H9 (cell line): ENCODE measurements at regions not wholly inside any gene's neighbourhood (a gene's known extent, or its start where the extent isn't known, plus 50 kb on each side); places are given as distances from the start of the nearest gene placed in this dataset.

Source experiments
- DNase-seq: peaks from one replicate; pipeline ENCODE4 v3.0.0-alpha.2; 2017
- H2AFZ ChIP-seq: one replicate; pipeline ENCODE4 v1.6.1; 2013; ENCODE audit warnings: mild to moderate bottlenecking, low read length, control low read depth, moderate library complexity
- H2AK5ac ChIP-seq: 2 replicates; pipeline ENCODE4 v1.6.1; 2013; ENCODE audit warnings: low read length, control low read depth, mixed read lengths; ENCODE audit not compliant: insufficient read length
- H2BK120ac ChIP-seq: one replicate; pipeline ENCODE4 v1.6.1; 2013; ENCODE audit warnings: low read depth, mild to moderate bottlenecking, low read length, control low read depth, inconsistent platforms; ENCODE audit not compliant: poor library complexity, severe bottlenecking
- H2BK12ac ChIP-seq: 2 replicates; pipeline ENCODE4 v1.6.1; 2013; ENCODE audit warnings: low read length, control low read depth, mixed read lengths, low read depth; ENCODE audit not compliant: insufficient read length
- H2BK15ac ChIP-seq: 2 replicates; pipeline ENCODE4 v1.6.1; 2013; ENCODE audit warnings: low read depth, low read length, control low read depth
- H2BK20ac ChIP-seq: one replicate; pipeline ENCODE4 v1.6.1; 2013; ENCODE audit warnings: low read depth, mild to moderate bottlenecking, low read length, control low read depth, inconsistent platforms; ENCODE audit not compliant: poor library complexity, severe bottlenecking
- H2BK5ac ChIP-seq: 2 replicates; pipeline ENCODE4 v1.6.1; 2013; ENCODE audit warnings: low read length, control low read depth, mixed read lengths; ENCODE audit not compliant: insufficient read length
- H3K14ac ChIP-seq: 2 replicates; pipeline ENCODE4 v1.6.1; 2013; ENCODE audit warnings: low read length, control low read depth; ENCODE audit not compliant: insufficient read depth
- H3K18ac ChIP-seq: 2 replicates; pipeline ENCODE4 v1.6.1; 2013; ENCODE audit warnings: low read depth, mild to moderate bottlenecking, mixed read lengths, low read length, control low read depth; ENCODE audit not compliant: insufficient read length
- H3K23ac ChIP-seq: 2 replicates; pipeline ENCODE4 v1.6.1; 2013; ENCODE audit warnings: low read length, control low read depth, mixed read lengths, low read depth; ENCODE audit not compliant: insufficient read length
- H3K23me2 ChIP-seq: 2 replicates; pipeline ENCODE4 v1.6.1; 2013; ENCODE audit warnings: low read depth, mild to moderate bottlenecking, mixed read lengths, low read length, control low read depth; ENCODE audit not compliant: insufficient read length, poor library complexity, severe bottlenecking
- H3K27ac ChIP-seq: 2 replicates; pipeline ENCODE4 v1.5.1; 2013; ENCODE audit warnings: low read length, control low read depth, mixed read lengths, low read depth; ENCODE audit not compliant: insufficient read length
- H3K27me3 ChIP-seq: 2 replicates; pipeline ENCODE4 v1.6.1; 2013; ENCODE audit warnings: low read length, control low read depth, inconsistent platforms; ENCODE audit not compliant: insufficient read depth
- H3K4ac ChIP-seq: 2 replicates; pipeline ENCODE4 v1.6.1; 2013; ENCODE audit warnings: low read depth, mild to moderate bottlenecking, control low read depth, inconsistent platforms, low read length, moderate library complexity
- H3K4me1 ChIP-seq: 2 replicates; pipeline ENCODE4 v1.6.1; 2013; ENCODE audit warnings: low read length, control low read depth, inconsistent platforms; ENCODE audit not compliant: insufficient read depth
- H3K4me2 ChIP-seq: 2 replicates; pipeline ENCODE4 v1.6.1; 2013; ENCODE audit warnings: low read length, control low read depth, mixed read lengths; ENCODE audit not compliant: insufficient read length, insufficient read depth
- H3K56ac ChIP-seq: 2 replicates; pipeline ENCODE4 v1.6.1; 2013; ENCODE audit warnings: low read depth, mild to moderate bottlenecking, mixed read lengths, low read length, control low read depth; ENCODE audit not compliant: insufficient read length
- H3K79me1 ChIP-seq: 2 replicates; pipeline ENCODE4 v1.6.1; 2013; ENCODE audit warnings: low read depth, mild to moderate bottlenecking, moderate library complexity, low read length, control low read depth, inconsistent platforms; ENCODE audit not compliant: insufficient read depth, poor library complexity, severe bottlenecking
- H3K79me2 ChIP-seq: 2 replicates; pipeline ENCODE4 v1.6.1; 2013; ENCODE audit warnings: low read length, control low read depth, inconsistent platforms; ENCODE audit not compliant: insufficient read depth
- H3K9ac ChIP-seq: 2 replicates; pipeline ENCODE4 v1.6.1; 2013; ENCODE audit warnings: low read length, control low read depth, mixed read lengths; ENCODE audit not compliant: insufficient read length; ENCODE audit errors: extremely low read depth
- H3K9me3 ChIP-seq: one replicate; pipeline ENCODE4 v1.6.1; 2013; ENCODE audit warnings: low read depth, low read length, inconsistent platforms; ENCODE audit not compliant: control insufficient read depth
- H3T11ph ChIP-seq: one replicate; pipeline ENCODE4 v1.6.1; 2013; ENCODE audit warnings: mild to moderate bottlenecking, low read length, control low read depth, inconsistent platforms
- H4K20me1 ChIP-seq: one replicate; pipeline ENCODE4 v1.6.1; 2013; ENCODE audit not compliant: control insufficient read depth, insufficient read length, insufficient read depth
- H4K5ac ChIP-seq: 2 replicates; pipeline ENCODE4 v1.6.1; 2013; ENCODE audit warnings: low read depth, mild to moderate bottlenecking, mixed read lengths, low read length, control low read depth; ENCODE audit not compliant: insufficient read length
- H4K8ac ChIP-seq: replicated peaks from 2 replicates; pipeline ENCODE4 v1.6.1; 2013; ENCODE audit warnings: low read length, control low read depth, mixed read lengths, low read depth; ENCODE audit not compliant: insufficient read length
- H4K91ac ChIP-seq: 2 replicates; pipeline ENCODE4 v1.6.1; 2013; ENCODE audit warnings: low read depth, mild to moderate bottlenecking, moderate library complexity, mixed read lengths, low read length, control low read depth; ENCODE audit not compliant: insufficient read length
- H3K27ac Mint-ChIP-seq, 3 experiments: 2 replicates in 2 of 3; 3 replicates in 1 of 3; pipeline ENCODE4 v1.8.0; 2020 to 2021; ENCODE audit warnings: mixed read lengths in 3 of 3, mild to moderate bottlenecking in 1 of 3, moderate library complexity in 1 of 3
- H3K27me3 Mint-ChIP-seq: 2 replicates; pipeline ENCODE4 v1.8.0; 2021; ENCODE audit warnings: low read depth, mild to moderate bottlenecking, moderate library complexity, mixed read lengths
- H3K36me3 Mint-ChIP-seq, 3 experiments: 2 replicates in 2 of 3; 3 replicates in 1 of 3; pipeline ENCODE4 v1.8.0; 2020 to 2021; ENCODE audit warnings: low read depth in 3 of 3, mixed read lengths in 3 of 3; ENCODE audit not compliant: insufficient read depth in 1 of 3
- H3K4me1 Mint-ChIP-seq, 2 experiments: 2 replicates each; pipeline ENCODE4 v1.8.0; 2020; ENCODE audit warnings: mixed read lengths in 2 of 2
- H3K4me3 Mint-ChIP-seq, 2 experiments: 2 replicates in 1 of 2; 3 replicates in 1 of 2; pipeline ENCODE4 v1.8.0; 2020 to 2021; ENCODE audit warnings: mild to moderate bottlenecking in 2 of 2, mixed read lengths in 2 of 2, moderate library complexity in 1 of 2
- H3K9me3 Mint-ChIP-seq, 2 experiments: 2 replicates in 1 of 2; 3 replicates in 1 of 2; pipeline ENCODE4 v1.8.0; 2020; ENCODE audit warnings: mild to moderate bottlenecking in 2 of 2, mixed read lengths in 2 of 2, moderate library complexity in 1 of 2
- WGBS: extraction: QIAGEN DNeasy Blood & Tissue Kit; methylation state at CpG from one replicate; pipeline ENCODE4 v1.1.7; 2013; ENCODE audit warnings: missing lambda C conversion rate, low lambda C conversion rate, mixed read lengths; ENCODE audit not compliant: insufficient read length; ENCODE audit errors: extremely low coverage; 5-methylcytosine and 5-hydroxymethylcytosine counted together
- TF ChIP-seq, protein P1 (sequence below): fragments of 200-600 bp; sonication (generic); conservative IDR thresholded peaks from 3 replicates; pipeline ENCODE4 v1.8.0; 2021; ENCODE audit warnings: antibody characterized with exemption, mild to moderate bottlenecking

DNA sequence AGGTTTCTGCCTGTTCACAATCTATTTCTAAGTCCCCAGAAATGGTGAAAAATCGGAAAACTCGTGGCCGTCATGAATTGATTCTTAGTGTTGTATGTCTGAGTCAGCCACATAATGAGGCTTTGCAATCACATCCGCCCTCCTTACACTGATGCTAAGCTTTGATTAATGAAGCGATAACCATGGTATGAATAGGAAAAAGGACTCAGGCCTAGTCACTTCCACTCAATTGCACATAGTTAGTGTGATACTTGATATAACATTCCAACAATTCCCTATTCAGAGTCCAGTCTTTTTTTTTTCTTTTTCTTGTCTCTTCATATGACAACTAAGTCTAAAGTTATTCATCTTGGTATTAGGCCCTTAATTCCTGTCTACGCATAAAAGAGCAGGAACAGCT lies 1231.0 kb downstream of the VRK1 start:
- Histone ChIP-seq H3K27me3 (no peaks in the 10 kb centered on the region), H3K4me2 (no peak overlapping the region), H3K18ac (no peak overlapping the region), H3K4ac (no peak overlapping the region), H3K79me1 (no peaks in the 10 kb centered on the region), H3K4me1 (peaks cover 3% of the 10 kb centered on the region; the same call in 1 of the 2 replicates), H3K56ac (no peak overlapping the region), H3T11ph (no peak overlapping the region), H3K27ac (no peak overlapping the region), H2BK12ac (no peak overlapping the region), H3K14ac (no peak overlapping the region), H3K9ac (no peak overlapping the region), H4K20me1 (no peaks in the 10 kb centered on the region), H2BK20ac (no peak overlapping the region), H4K5ac (no peak overlapping the region), H2BK5ac (no peak overlapping the region), H3K23me2 (no peaks in the 10 kb centered on the region), H2AFZ (no peak overlapping the region), H2AK5ac (no peak overlapping the region), H2BK120ac (no peak overlapping the region), H3K23ac (no peak overlapping the region), H4K8ac (no peak overlapping the region), H2BK15ac (no peak overlapping the region), H3K9me3 (no peaks in the 10 kb centered on the region), H3K79me2 (no peaks in the 10 kb centered on the region), H4K91ac (no peak overlapping the region)
- DNase-seq, result no peak
- Mint-ChIP-seq H3K27me3 (peaks cover 2% of the 10 kb centered on the region), H3K27ac (no peak overlapping the region), H3K4me1 (peaks cover 6% of the 10 kb centered on the region in 2 experiments), H3K9me3 (peaks cover 13 to 14% of the 10 kb centered on the region in 2 experiments), H3K36me3 (peaks cover 4 to 6% (median 5%) of the 10 kb centered on the region in 3 experiments; a peak in 6 of 7 replicates), H3K4me3 (no peak overlapping the region)
- TF ChIP-seq, protein P1, sequence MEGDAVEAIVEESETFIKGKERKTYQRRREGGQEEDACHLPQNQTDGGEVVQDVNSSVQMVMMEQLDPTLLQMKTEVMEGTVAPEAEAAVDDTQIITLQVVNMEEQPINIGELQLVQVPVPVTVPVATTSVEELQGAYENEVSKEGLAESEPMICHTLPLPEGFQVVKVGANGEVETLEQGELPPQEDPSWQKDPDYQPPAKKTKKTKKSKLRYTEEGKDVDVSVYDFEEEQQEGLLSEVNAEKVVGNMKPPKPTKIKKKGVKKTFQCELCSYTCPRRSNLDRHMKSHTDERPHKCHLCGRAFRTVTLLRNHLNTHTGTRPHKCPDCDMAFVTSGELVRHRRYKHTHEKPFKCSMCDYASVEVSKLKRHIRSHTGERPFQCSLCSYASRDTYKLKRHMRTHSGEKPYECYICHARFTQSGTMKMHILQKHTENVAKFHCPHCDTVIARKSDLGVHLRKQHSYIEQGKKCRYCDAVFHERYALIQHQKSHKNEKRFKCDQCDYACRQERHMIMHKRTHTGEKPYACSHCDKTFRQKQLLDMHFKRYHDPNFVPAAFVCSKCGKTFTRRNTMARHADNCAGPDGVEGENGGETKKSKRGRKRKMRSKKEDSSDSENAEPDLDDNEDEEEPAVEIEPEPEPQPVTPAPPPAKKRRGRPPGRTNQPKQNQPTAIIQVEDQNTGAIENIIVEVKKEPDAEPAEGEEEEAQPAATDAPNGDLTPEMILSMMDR, result no peak
- no CpG with 5 or more reads among the region's 6 CpGs for WGBS
